H1 (cell line): ENCODE measurements at regions not wholly inside any gene's neighbourhood (a gene's known extent, or its start where the extent isn't known, plus 50 kb on each side); places are given as distances from the start of the nearest gene placed in this dataset.

Source experiments
- CTCF ChIA-PET: fragments of 300-600 bp; sonication (Branson Sonifier 250); formaldehyde crosslinking; loops from one replicate; lab custom pipeline; 2021; ENCODE audit not compliant: partially characterized antibody; lab: Charles Lee
- POLR2A ChIA-PET: fragments of 300-600 bp; sonication (Branson Sonifier 250); formaldehyde crosslinking; loops from one replicate; lab custom pipeline; 2021; ENCODE audit warnings: inconsistent platforms; ENCODE audit not compliant: partially characterized antibody; lab: Charles Lee
- DNase-seq, 2 experiments: peaks; one replicate each; pipeline versions ENCODE4 v3.0.0 to v3.0.0-alpha.2; 2010 to 2022; ENCODE audit warnings: low spot score in 2 of 2, low read depth in 1 of 2, mixed read lengths in 1 of 2
- FAIRE-seq: peaks from 2 replicates; lab custom pipeline; 2011; peaks lifted over from hg19 to GRCh38; lab: Jason Lieb, UNC
- H2AFZ ChIP-seq: 2 replicates; pipeline ENCODE4 v1.8.1; 2012; ENCODE audit warnings: low read length, inconsistent platforms
- H2AK5ac ChIP-seq: 2 replicates; pipeline ENCODE4 v1.6.1; 2013; ENCODE audit warnings: low read depth, low read length
- H2BK120ac ChIP-seq: replicated peaks from 2 replicates; pipeline ENCODE3; 2013; ENCODE audit warnings: low read depth, low read length, inconsistent platforms
- H2BK12ac ChIP-seq: 2 replicates; pipeline ENCODE4 v1.6.1; 2013; ENCODE audit warnings: low read depth, low read length
- H2BK15ac ChIP-seq: 2 replicates; pipeline ENCODE4 v1.6.1; 2013; ENCODE audit warnings: low read length
- H2BK20ac ChIP-seq: 2 replicates; pipeline ENCODE4 v1.6.1; 2013; ENCODE audit warnings: low read length
- H2BK5ac ChIP-seq: 2 replicates; pipeline ENCODE4 v1.6.1; 2013; ENCODE audit warnings: low read depth, low read length
- H3K14ac ChIP-seq: 2 replicates; pipeline ENCODE4 v1.6.1; 2013; ENCODE audit warnings: inconsistent platforms; ENCODE audit not compliant: insufficient read length
- H3K18ac ChIP-seq: 2 replicates; pipeline ENCODE4 v1.6.1; 2013; ENCODE audit warnings: low read length; ENCODE audit errors: extremely low read depth
- H3K23ac ChIP-seq: 2 replicates; pipeline ENCODE4 v1.6.1; 2013; ENCODE audit warnings: inconsistent platforms; ENCODE audit not compliant: insufficient read length
- H3K23me2 ChIP-seq: 2 replicates; pipeline ENCODE4 v1.6.1; 2013; ENCODE audit warnings: low read depth, low read length
- H3K27ac ChIP-seq: 2 replicates; pipeline ENCODE4 v1.6.1; 2011; ENCODE audit warnings: low read depth, low read length, inconsistent platforms
- H3K27me3 ChIP-seq, 4 experiments: replicated peaks in 1 of 4; 1 replicate in 1 of 4; 2 replicates in 3 of 4; pipeline versions ENCODE4 v1.6.1 to v1.8.1; 2011 to 2013; ENCODE audit warnings: low read length in 3 of 4, mild to moderate bottlenecking in 3 of 4, inconsistent platforms in 2 of 4, mixed read lengths in 2 of 4, moderate library complexity in 1 of 4; ENCODE audit not compliant: control insufficient read depth in 3 of 4, insufficient read depth in 3 of 4; ENCODE audit errors: extremely low read depth in 1 of 4
- H3K36me3 ChIP-seq, 4 experiments: 2 replicates each; pipeline versions ENCODE4 v1.6.1 to v1.8.1; 2011 to 2013; ENCODE audit warnings: mild to moderate bottlenecking in 4 of 4, low read length in 3 of 4, moderate library complexity in 2 of 4, control low read depth in 1 of 4, inconsistent platforms in 1 of 4; ENCODE audit not compliant: insufficient read depth in 4 of 4, control insufficient read depth in 2 of 4
- H3K4ac ChIP-seq: replicated peaks from 2 replicates; pipeline ENCODE3; 2013; ENCODE audit warnings: low read length, low read depth, mixed read lengths, inconsistent platforms; ENCODE audit not compliant: insufficient read length
- H3K4me1 ChIP-seq, 4 experiments: replicated peaks in 1 of 4; 1 replicate in 1 of 4; 2 replicates in 3 of 4; pipeline versions ENCODE4 v1.6.1 to v1.8.1; 2011 to 2013; ENCODE audit warnings: low read length in 3 of 4, inconsistent platforms in 2 of 4, mixed read lengths in 1 of 4; ENCODE audit not compliant: insufficient read depth in 4 of 4, control insufficient read depth in 3 of 4
- H3K4me2 ChIP-seq, 2 experiments: 2 replicates each; pipeline versions ENCODE4 v1.6.1 to v1.8.1; 2011 to 2013; ENCODE audit warnings: low read depth in 2 of 2, low read length in 2 of 2, control low read depth in 1 of 2, inconsistent platforms in 1 of 2, mild to moderate bottlenecking in 1 of 2; ENCODE audit not compliant: insufficient read depth in 1 of 2
- H3K4me3 ChIP-seq, 4 experiments: fragments of 200-600, 300-600 bp in 1 of 4; sonication (generic), shearing (Covaris generic), sonication (Bioruptor Twin) in 1 of 4; 2 replicates each; pipeline versions ENCODE4 v1.5.1 to v1.8.1; 2011 to 2016; ENCODE audit warnings: low read length in 4 of 4, low read depth in 3 of 4, control low read depth in 2 of 4, inconsistent platforms in 2 of 4, mild to moderate bottlenecking in 2 of 4, mixed read lengths in 1 of 4, moderate library complexity in 1 of 4; ENCODE audit not compliant: insufficient read depth in 2 of 4; ENCODE audit errors: extremely low read depth in 1 of 4
- H3K56ac ChIP-seq: replicated peaks from 2 replicates; pipeline ENCODE3; 2013; ENCODE audit warnings: low read depth, mild to moderate bottlenecking, mixed read lengths, low read length, inconsistent platforms; ENCODE audit not compliant: insufficient read length
- H3K79me1 ChIP-seq: 2 replicates; pipeline ENCODE4 v1.6.1; 2013; ENCODE audit warnings: low read depth, low read length, control low read depth
- H3K79me2 ChIP-seq, 2 experiments: 2 replicates each; pipeline versions ENCODE4 v1.6.1 to v1.8.1; 2012 to 2013; ENCODE audit warnings: low read length in 2 of 2, mild to moderate bottlenecking in 2 of 2, inconsistent platforms in 1 of 2; ENCODE audit not compliant: insufficient read depth in 2 of 2, control insufficient read depth in 1 of 2
- H3K9ac ChIP-seq, 4 experiments: replicated peaks in 1 of 4; 1 replicate in 1 of 4; 2 replicates in 3 of 4; pipeline versions ENCODE4 v1.6.1 to v1.8.1; 2011 to 2013; ENCODE audit warnings: low read depth in 3 of 4, low read length in 3 of 4, control low read depth in 2 of 4, mild to moderate bottlenecking in 2 of 4, moderate library complexity in 2 of 4, inconsistent platforms in 1 of 4; ENCODE audit errors: extremely low read depth in 1 of 4
- H3K9me3 ChIP-seq, 2 experiments: 2 replicates each; pipeline versions ENCODE4 v1.6.1 to v1.8.1; 2012 to 2013; ENCODE audit warnings: mild to moderate bottlenecking in 2 of 2, moderate library complexity in 2 of 2, control low read depth in 1 of 2, inconsistent platforms in 1 of 2, low read depth in 1 of 2, low read length in 1 of 2, mixed read lengths in 1 of 2; ENCODE audit not compliant: insufficient read depth in 2 of 2
- H4K20me1 ChIP-seq, 2 experiments: replicated peaks in 1 of 2; 2 replicates each; pipeline versions ENCODE3 to v1.8.1; 2011 to 2013; ENCODE audit warnings: inconsistent platforms in 2 of 2, low read length in 2 of 2, mild to moderate bottlenecking in 1 of 2; ENCODE audit not compliant: insufficient read depth in 2 of 2, control insufficient read depth in 1 of 2
- H4K5ac ChIP-seq: 2 replicates; pipeline ENCODE4 v1.6.1; 2013; ENCODE audit warnings: low read length, low read depth, mixed read lengths, inconsistent platforms; ENCODE audit not compliant: insufficient read length
- H4K8ac ChIP-seq: 2 replicates; pipeline ENCODE4 v1.8.0; 2013; ENCODE audit warnings: mild to moderate bottlenecking, moderate library complexity, low read length, inconsistent platforms; ENCODE audit not compliant: insufficient read depth; ENCODE audit errors: extremely low read depth
- H4K91ac ChIP-seq: replicated peaks from 2 replicates; pipeline ENCODE3; 2013; ENCODE audit warnings: low read length, mixed read lengths, inconsistent platforms; ENCODE audit not compliant: insufficient read length
- ASH2L ChIP-seq: fragments of 200-600, 300-600 bp; sonication (generic); IDR thresholded peaks from one replicate; pipeline ENCODE4 v1.7.1; 2017; ENCODE audit warnings: low read length
- CREB1 ChIP-seq: IDR thresholded peaks from 2 replicates; pipeline ENCODE4 v1.6.1; 2012; ENCODE audit warnings: inconsistent platforms
- EGR1 ChIP-seq: IDR thresholded peaks from 2 replicates; pipeline ENCODE4 v1.6.1; 2011; ENCODE audit warnings: low read depth, low read length, borderline replicate concordance
- RBBP5 ChIP-seq: IDR thresholded peaks from 2 replicates; pipeline ENCODE4 v1.7.1; 2012; ENCODE audit warnings: low read depth, mild to moderate bottlenecking, inconsistent platforms, low read length, moderate library complexity, borderline replicate concordance
- RFX5 ChIP-seq: IDR thresholded peaks from 2 replicates; pipeline ENCODE4 v1.6.1; 2011; ENCODE audit warnings: low read depth, low read length, improper control_type of control experiment, borderline replicate concordance
- RXRA ChIP-seq: IDR thresholded peaks from 2 replicates; pipeline ENCODE4 v1.6.1; 2011; ENCODE audit warnings: low read depth, mild to moderate bottlenecking, low read length, moderate library complexity; ENCODE audit not compliant: insufficient read depth
- TAF7 ChIP-seq: optimal IDR thresholded peaks from 2 replicates; pipeline ENCODE3; 2011; ENCODE audit warnings: low read depth, mild to moderate bottlenecking, inconsistent platforms, low read length, moderate library complexity, borderline replicate concordance
- WGBS, 2 experiments: shearing (Covaris generic) in 1 of 2; methylation state at CpG; one replicate each; pipeline versions ENCODE4 v1.1.6 to v1.1.7; 2013 to 2015; ENCODE audit warnings: low lambda C conversion rate in 2 of 2, mixed read lengths in 2 of 2, inconsistent platforms in 1 of 2, low coverage in 1 of 2, missing lambda C conversion rate in 1 of 2; ENCODE audit not compliant: insufficient replicate concordance in 2 of 2, insufficient coverage in 1 of 2, insufficient read length in 1 of 2; ENCODE audit errors: extremely low coverage in 1 of 2, missing lambda C conversion rate in 1 of 2; 5-methylcytosine and 5-hydroxymethylcytosine counted together

DNA sequence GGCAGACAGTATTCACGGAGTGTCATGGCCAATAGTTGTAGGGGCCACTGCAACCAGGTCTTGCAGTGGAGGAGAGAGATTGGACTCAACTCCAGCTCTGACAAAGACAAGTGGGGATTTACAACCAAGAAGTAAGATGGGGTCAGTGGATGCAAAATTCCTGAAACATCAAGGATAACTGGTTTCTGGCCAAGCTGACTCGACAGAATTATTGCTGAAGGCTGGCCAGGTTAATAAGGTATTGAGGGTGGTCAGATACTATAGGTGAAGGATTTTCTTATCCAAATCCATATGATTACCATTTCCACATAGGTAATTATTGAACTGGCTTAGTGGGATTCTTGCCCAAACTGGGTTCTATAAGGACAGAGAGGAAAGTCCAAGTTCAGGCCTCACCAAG is 64.9 kb upstream of the FOXG1 start:
- no peak overlapping the region for H3K4ac ChIP-seq
- no peak overlapping the region for H2BK12ac ChIP-seq
- no peak overlapping the region for H3K9ac ChIP-seq
- 94% methylated on average over 2 of the region's 2 CpGs; no CpG with 5 or more reads in 1 of the 2 experiments for WGBS, 2 experiments
- H2BK15ac ChIP-seq = no peak overlapping the region
- no peak overlapping the region for H2BK5ac ChIP-seq
- H3K4me2 ChIP-seq = no peak overlapping the region
- FAIRE-seq (no peak), DNase-seq (no peak)
- no peak overlapping the region for H4K8ac ChIP-seq
- no peak overlapping the region for H3K14ac ChIP-seq
- no peak overlapping the region for H3K56ac ChIP-seq
- no peaks in the 10 kb centered on the region for H3K4me1 ChIP-seq
- H3K23ac ChIP-seq = no peak overlapping the region
- no peaks in the 10 kb centered on the region for H3K79me1 ChIP-seq
- H3K27ac ChIP-seq = no peak overlapping the region
- no peak overlapping the region for H2AFZ ChIP-seq
- no peaks in the 10 kb centered on the region for H3K9me3 ChIP-seq
- no peak overlapping the region for H2BK120ac ChIP-seq
- no peaks in the 10 kb centered on the region for H4K20me1 ChIP-seq
- no peak overlapping the region for H2BK20ac ChIP-seq
- no peak overlapping the region for H3K18ac ChIP-seq
- no peaks in the 10 kb centered on the region for H3K79me2 ChIP-seq
- H3K36me3 ChIP-seq = no peaks in the 10 kb centered on the region
- CTCF ChIA-PET = no interaction called here
- no peak overlapping the region for H2AK5ac ChIP-seq
- H3K23me2 ChIP-seq = no peaks in the 10 kb centered on the region
- H3K4me3 ChIP-seq = no peak overlapping the region
- H4K5ac ChIP-seq = no peak overlapping the region
- no peaks in the 10 kb centered on the region for H3K27me3 ChIP-seq
- POLR2A ChIA-PET = no interaction called here
- no peak overlapping the region for H4K91ac ChIP-seq
- no peak for TF ChIP-seq TAF7
- no peak for TF ChIP-seq EGR1
- no peak for TF ChIP-seq RXRA
- TF ChIP-seq CREB1 = no peak
- TF ChIP-seq ASH2L = no peak
- TF ChIP-seq RBBP5 = no peak
- no peak for TF ChIP-seq RFX5
